VCaP (cell line): ENCODE measurements at regions not wholly inside any gene's neighbourhood (a gene's known extent, or its start where the extent isn't known, plus 50 kb on each side); places are given as distances from the start of the nearest gene placed in this dataset.

Source experiments
- H3K27ac ChIP-seq: fragments of 450-650 bp; 2 replicates; pipeline ENCODE4 v1.5.1; 2017
- CTCF ChIP-seq: fragments of 450-650 bp; conservative IDR thresholded peaks from 2 replicates; pipeline ENCODE4 v1.5.1; 2017; ENCODE audit warnings: mild to moderate bottlenecking, moderate library complexity

- no peak overlapping the region for H3K27ac ChIP-seq
- no peak for TF ChIP-seq CTCF
Observed at GRCh38 chr16:86224126-86224525, 286.2 kb upstream of the FOXF1 start.

GRCh38 chr16:86224629-86225028 is 285.7 kb upstream of the FOXF1 start:
- H3K27ac ChIP-seq, result no peak overlapping the region
- TF ChIP-seq CTCF, result no peak

- TF ChIP-seq CTCF, result no peak
- no peak overlapping the region for H3K27ac ChIP-seq
Observed at GRCh38 chr16:86225905-86226371, 284.4 kb upstream of the FOXF1 start.

GRCh38 chr16:86227041-86227440 is 283.3 kb upstream of the FOXF1 start:
- TF ChIP-seq CTCF, result no peak
- no peak overlapping the region for H3K27ac ChIP-seq

- H3K27ac ChIP-seq, result no peak overlapping the region
- no peak for TF ChIP-seq CTCF
Observed at GRCh38 chr16:86227801-86228200, 282.5 kb upstream of the FOXF1 start.

GRCh38 chr16:86228713-86229112 is 281.6 kb upstream of the FOXF1 start:
- H3K27ac ChIP-seq, result no peak overlapping the region
- TF ChIP-seq CTCF, result no peak

- no peak for TF ChIP-seq CTCF
- H3K27ac ChIP-seq, result no peak overlapping the region
Observed at GRCh38 chr16:86229283-86229682, 281.0 kb upstream of the FOXF1 start.
